ENCODE measurements at regions not wholly inside any gene's neighbourhood (a gene's known extent, or its start where the extent isn't known, plus 50 kb on each side); places are given as distances from the start of the nearest gene placed in this dataset.

DNA sequence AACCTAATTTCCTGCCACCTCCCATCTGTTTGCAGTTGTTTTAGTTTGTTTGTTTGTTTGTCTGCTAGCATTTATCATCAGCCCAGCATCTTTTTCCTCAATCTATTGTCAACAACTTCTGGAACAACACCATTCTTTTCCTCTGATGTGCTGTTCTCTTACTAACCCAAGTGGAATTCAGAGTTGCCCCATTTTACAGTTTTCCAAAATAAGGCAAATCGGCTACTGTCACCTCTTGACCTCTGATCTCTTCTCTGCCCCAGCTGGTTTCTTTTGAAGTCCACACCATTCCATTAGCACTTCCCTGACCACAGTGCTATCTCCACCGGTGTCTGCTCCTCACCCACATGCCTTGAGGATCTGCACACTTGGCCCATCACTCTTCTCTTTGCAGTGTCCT lies 102.4 kb downstream of the EFNB2 start:
- no peak for DNase-seq

DNA sequence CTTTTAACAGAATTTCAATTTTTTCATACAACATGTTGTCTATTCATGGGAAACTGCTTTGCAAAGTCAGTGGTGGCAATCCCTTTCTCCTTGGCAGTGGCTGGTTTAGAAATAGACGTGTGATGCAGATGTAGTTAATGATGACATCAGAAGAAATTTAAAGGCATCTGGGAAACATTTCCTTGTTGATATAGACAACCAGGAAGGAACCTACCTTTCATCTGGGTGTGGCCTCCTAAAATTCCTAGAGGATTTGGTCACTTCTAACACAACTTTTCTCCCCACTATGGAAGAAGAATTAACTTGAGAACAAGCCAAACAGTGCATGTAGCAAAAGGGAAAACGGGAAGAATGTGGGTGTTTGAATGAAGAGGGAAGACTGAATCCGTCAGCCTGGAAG lies 102.8 kb downstream of the EFNB2 start:
- DNase-seq, result no peak

DNA sequence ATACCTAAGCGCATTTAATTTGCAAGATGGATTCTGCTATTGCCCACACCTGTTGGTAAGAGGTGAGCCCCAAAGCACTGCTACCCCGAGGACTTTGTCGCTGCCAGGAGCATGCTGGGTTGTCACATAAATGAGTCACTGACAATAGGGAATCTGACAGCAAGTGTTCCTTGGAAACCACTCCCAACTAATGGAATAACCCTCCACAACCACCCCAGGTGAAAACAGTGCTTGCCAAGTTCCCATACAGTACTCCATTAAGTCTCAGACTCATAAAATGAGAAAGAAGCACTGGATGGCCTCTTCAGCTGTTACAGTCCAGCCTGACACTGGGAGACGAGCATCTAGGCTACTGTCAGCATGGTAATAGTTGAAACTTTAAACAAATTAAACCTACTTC lies 108.6 kb downstream of the EFNB2 start:
- no peak for DNase-seq

DNA sequence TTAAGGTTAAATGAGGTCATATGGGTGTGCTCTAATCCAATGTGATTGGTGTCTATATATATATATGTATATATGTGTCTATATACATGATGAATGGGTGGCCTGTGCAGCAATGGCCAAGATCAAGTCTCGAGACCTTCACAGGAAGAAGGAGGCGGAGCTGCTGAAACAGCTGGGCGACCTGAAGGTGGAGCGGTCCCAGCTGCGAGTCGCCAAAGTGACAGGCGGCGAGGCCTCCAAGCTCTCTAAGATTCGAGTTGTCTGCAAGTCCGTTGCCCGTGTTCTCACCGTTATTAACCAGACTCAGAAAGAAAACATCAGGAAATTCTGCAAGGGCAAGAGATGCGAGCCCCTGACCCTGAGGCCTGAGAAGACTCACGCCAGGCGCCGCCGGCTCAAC lies 109.8 kb downstream of the EFNB2 start:
- DNase-seq, result no peak

DNA sequence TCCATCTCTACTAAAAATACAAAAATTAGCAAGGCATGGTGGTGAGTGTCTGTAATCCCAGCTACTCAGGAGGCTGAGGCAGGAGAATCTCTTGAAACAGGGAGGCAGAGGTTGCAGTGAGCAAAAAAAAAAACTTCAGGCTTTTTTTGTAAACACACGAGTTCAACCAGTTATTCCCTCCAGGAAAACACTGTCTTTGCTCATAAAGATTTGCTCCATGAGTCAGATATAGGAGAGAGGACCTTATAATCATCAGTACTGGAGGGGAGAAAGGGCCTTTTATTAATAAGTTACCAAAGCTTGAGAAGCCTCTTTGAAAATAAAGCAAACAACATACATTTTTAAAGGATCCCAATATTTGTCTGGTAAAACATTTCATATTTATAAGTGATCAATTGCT lies 110.7 kb downstream of the EFNB2 start:
- DNase-seq, result no peak

DNA sequence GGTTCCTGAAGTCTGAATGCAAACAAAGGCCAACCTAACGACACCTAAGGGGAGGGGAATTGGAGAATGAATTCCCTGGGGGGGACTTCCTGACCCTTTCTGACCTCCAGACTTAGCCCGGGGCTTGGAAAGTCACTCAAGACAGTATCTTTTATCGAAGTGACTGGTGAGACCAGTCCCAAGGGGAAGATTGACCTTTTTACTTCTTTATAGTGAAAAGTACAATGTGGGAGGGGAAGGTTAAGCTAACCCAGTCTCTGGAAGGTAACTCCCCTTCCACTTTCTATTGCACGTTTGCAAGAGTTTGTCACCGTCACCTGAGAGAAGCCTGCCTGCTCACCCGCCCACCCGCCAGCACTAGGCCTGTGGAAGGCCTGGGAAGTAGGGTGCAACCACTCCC lies 111.9 kb downstream of the EFNB2 start:
- no peak for DNase-seq

DNA sequence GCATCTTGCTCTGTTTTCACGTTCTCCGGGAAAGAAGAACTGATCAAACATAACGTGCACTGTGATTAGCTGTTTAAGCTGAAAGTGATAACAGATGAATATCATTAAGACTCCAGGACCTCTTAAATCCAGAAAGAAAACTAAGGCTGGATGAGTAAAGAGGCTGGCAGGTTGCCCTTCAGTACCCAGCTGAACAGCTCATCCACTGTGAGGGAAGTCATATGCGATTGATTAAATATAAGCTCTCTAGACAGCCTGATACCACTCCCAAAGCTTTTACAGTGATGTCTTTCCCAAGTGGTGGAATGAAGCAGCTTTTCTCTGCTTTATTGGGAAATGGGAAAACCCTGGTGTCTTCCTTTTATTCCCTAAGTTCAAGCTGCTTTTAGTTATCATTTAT lies 116.9 kb downstream of the EFNB2 start:
- DNase-seq, result no peak

DNA sequence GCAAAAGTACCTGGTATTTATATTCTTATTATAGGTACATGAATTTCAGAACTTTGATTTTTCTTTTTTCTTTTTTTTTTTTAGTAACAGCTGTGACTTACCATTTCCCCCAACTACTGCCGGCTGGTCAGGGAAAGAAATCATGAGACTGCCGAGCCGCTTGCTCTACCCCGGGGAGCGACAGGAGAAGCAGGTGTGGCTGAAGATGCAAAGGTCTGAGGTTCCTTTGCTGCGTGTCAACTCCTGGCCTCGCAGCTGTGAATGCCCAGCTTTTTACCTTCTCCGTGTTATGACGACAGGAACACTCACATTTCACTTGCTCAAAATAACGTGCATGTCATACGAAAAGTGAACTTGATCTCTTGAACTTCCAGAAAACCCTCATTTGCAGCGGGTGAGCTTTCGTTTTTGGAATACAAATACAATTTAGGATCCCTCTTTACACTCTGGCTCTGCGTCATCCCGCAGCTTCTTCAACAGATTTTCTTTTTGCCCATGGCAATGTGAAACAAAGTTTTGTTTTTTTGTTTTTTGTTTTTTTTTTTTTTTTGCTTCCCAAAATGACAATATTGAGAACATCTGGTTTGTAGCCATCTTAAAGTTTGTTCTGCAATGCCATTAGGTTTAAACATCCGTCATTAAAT lies 117.9 kb downstream of the EFNB2 start:
- DNase-seq, result no peak

DNA sequence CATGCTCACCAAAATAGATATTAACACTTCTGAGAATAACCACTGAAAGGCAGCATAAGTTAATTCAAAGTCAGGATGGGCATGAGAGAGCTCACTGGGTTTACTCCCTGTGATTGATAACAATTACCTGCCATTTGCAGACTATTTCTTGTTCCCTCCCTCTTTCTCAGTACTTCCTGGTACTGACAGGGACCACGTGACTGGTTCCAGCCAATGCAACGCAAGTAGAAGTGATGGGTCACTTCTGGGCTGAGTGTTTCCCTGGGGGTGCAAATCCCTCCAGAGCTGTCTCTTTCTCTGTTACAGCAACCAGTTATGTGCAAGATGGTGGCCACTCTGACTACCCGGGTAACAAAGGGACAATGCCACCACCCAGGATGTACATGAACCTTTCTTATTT lies 118.8 kb downstream of the EFNB2 start:
- DNase-seq, result no peak

DNA sequence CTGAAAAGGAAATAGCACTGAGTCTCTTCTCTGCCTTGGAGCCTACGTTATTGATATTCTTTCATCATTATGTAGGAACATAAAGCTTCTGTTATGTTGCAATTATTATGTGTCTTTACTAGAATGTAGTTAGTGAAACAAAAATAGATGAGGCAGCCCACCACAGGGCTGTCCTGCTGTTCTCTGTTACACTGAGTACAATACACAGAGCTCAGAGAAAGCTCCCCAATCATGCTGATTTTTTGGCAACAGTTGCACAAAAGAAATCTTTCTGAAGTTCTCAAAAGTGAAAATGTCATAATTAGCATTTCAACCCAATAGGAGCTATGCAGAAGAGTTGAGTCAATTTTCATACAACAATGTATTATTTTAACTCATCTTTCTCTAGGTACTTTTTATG lies 119.5 kb downstream of the EFNB2 start:
- no peak for DNase-seq

DNA sequence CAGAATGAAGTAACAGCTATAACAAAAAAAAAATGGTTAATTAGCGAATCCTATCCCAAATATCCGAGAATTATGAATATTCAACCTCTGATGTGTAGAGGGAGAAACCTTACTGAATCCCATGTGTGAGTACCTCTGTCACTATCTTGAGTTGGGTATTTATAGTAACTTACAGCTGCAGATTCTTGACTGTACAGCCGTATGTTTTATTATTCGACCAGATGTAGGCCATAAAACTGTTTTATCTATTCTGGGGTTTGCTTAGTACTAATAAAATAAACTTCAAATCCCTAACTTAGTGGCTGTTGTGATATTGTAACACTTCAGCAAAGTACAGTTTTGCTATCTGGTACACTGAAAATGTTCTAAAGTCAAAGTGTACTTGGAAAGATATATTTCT lies 120.0 kb downstream of the EFNB2 start:
- DNase-seq, result no peak

DNA sequence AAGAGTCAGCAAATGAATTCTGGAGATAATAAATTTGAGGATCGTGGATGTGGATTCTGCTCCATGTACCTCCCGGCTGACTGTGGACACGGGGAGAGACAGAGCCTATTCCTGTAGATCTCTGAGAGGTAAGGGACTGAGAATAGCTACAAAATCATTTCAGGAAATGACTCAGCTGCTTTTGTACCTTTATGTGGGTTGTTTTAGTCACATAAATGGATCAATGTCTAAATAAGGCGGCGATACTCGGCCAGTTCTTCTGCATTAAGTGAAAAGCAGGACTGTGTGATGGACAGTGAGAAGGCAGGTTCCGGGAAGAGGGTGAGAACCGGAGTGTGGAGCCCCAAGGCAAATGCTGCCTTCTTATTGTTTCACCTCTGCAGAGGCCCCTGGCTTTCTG lies 128.1 kb downstream of the EFNB2 start:
- DNase-seq, result no peak

DNA sequence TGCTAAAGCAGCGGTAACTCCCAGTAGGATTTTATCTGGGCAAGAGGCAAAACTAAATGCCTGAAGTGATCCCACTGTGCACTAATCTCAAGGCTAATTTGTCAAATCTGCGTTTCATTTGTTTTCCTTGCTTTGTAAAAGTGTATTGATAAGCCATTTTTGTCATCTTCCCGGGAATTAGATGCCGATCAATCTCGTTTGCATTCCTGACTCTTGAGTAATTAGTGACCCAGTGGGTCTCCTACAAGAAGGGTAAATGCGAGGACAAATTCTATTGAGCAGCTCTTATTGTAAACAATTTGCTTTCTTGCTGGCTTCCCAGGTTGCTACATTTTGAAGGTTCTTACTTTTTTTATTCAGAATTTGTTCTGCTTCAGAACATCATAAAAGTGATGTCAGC lies 129.7 kb downstream of the EFNB2 start:
- no peak for DNase-seq

DNA sequence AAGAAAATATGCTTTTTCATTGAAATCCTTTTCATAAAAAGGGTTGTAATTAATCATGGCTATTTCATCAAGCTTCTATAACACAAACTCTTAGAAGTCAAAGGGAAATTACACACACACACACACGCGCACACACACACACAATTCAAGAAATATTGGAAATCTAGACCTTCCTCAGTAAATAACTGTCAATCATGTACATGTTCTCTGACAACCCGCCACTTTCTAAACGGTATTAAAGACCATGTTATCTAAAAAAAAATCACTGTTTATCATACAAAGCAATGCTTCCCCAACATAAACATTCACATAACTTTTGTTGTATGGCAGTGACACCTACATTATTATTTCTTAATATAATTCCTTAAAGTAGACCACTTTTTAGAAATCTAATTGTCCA lies 132.2 kb downstream of the EFNB2 start:
- DNase-seq, result no peak

DNA sequence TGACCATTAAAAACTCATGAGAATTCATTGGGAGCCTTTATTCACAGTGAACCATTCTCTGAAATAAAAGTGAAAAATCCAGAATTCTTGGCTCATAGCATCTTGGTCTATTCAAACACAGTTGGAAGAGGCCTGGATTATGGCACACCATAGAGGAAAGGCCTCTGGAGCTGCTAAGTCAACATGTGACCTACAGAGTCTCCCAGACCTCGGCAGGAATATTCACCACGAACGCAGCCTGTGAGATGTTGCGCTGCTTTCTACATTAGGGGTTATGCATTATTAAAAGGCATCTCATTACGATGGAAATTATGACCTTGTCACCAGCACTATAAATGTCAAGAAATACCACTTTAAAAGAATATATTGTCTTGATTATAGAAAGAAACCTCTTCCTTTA lies 132.6 kb downstream of the EFNB2 start:
- no peak for DNase-seq

DNA sequence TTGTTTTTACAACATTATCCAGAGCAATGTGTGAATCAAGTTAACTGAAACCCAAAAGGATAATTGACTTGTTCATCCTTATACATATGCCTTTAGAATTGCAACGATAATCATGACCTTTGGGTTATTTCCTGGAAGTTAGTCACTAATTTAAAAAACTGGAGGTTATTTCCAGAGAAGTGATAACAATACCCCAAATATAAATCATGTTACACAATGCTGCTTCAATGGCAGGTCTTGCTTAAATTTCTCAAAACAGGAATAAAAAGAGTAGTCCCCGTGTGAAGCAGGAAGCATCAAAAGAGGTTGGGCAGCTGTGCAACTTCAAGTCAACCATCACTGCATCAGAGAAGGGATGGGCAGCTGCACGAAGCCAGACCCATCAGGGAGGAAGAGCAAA lies 134.4 kb downstream of the EFNB2 start:
- DNase-seq, result no peak

DNA sequence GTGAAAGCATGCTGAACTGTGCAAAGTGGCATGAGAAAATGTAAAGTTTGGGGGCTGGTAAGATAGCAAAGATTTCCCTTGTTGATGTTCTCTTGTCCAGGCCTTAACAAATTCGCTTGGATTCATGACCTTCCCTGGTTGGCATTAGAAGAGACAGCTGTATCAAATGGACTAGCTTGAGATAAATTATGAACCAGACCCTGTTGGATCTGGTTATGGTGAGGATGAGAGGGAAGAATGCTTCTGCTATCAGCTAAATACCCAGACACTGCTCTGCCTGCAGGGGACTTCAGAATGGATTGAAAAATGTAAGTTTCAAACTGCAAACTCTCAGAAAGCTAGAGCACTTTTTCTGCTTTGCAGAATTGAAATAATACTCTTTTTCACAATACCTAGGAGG lies 135.2 kb downstream of the EFNB2 start:
- no peak for DNase-seq

DNA sequence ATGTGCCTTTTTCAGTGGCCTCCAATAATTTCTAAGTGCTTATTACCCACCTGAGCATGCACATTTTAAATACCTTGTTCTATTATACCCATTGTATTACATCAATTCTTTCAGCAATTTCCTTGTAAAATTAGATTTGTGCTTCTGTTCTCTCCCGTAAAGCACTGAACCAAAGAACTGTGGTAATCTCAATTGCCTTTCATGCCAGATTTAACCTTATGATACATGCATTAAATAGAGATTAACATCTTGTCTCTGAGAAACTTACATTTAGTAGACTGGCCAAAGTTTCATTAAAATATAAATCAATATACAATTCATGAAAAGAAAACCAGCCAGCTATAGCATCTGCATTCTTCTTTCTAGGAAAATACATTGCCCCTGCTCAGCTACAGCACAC lies 137.2 kb downstream of the EFNB2 start:
- no peak for DNase-seq

DNA sequence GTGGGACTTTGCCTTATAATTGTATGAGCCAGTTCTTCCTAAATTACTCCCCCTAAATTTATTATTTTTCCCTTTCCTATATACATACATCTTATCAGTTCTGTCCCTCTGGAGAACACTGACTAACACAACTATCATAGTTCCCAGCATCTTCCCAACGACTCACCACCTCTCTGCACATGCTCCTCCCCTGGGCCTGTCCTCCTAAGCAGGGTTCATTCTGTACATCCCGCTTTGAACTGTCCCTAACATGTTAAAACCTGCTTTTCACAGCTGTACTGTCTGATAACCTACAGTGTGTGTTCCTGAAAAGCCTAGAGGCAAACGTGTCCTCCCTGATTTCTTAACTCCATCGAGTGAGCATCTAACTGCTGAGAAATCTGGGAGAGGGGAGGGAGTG lies 141.7 kb downstream of the EFNB2 start:
- DNase-seq, result no peak

DNA sequence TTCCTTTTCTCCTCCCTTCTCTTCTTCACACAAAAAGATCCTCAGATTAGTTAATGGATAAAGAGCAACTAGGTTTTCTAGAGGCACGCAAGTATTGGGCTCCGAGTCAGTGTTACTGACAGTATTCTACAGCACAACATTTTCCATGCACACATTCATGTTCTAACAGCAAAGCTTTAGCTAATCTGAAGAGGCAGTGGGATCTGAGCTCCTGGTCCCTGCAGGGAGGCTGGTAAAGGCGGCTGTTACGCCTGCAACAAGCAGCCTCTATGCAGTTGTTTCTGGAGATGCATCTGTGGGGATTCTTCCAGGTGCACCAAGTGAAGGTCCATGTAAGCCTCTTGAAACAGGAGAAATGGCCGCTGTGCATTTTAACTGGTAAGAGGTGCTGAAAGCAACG lies 143.8 kb downstream of the EFNB2 start:
- DNase-seq, result no peak

DNA sequence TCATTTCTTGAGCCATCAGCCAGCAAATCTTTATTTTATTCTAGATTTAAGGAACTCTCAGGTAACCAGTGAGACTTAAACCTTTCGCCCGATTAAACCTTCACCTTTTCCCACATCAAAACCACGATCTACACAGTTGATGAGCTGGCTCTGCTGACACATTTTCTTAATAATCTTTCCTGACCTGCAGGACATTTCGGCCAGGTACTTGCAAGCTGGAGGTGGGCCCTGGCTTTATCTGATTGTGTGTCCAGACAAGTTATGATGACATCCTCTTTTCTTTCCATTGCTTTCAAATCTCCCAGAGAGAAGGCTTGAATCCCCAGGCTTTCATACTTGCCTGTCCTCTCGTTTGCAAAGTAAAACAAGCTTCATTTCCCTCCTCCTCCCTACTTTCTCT lies 144.2 kb downstream of the EFNB2 start:
- DNase-seq, result no peak

DNA sequence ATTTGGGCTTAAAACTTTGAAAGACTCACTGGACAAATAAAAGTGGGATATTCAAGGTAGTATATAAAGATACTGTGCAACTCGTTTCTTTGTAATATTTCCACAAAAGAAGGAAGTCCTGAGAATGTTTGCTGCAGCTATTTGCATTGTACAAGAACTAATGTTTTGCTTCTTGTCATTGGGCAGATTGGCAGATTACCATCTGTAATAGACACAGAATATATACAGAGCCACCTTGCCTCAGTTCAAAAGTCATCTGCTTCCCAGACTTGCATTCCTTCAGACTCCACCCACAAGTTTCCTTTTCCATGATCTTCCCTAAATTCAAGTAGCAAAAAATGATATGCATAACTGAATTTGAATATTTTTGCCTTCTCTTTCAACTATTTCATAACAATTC lies 145.1 kb downstream of the EFNB2 start:
- no peak for DNase-seq

DNA sequence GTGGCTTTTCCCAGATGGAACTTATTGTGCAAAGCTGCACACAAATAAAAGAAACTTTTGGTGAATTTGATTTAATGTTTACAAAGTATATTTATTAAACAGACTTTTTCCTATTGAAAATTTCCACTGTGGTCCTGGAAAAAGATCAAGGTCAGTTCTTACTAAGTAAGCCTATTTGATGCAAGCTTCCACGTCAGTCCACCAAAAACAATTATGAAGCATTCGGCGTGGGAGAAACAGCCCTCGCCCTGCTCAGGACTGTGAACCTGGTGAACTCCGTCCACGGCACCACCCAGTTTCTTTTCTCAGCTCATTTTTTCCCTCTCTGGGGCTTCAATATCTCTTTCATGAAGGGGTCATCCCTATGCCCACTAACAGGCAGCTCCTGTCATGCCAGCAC lies 149.8 kb downstream of the EFNB2 start:
- DNase-seq, result no peak

DNA sequence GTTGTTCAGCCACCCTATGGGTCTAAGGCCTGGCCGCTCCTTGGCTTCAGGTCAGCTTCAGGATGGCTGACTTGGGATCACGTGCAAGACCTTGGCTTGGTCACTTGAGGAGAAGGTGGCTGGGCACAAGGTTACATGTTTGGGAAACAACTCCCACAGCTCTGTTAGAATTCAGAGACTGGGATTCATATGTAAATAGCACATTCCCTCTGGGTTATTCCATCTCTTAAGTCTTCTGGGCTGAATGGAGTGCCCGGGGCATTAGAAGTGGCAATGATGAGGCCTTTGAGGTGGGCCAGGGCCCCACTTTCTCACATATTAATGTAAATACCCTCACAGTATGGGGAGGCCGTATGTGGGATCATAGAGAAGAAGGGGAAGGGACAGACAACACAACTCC lies 150.9 kb downstream of the EFNB2 start:
- DNase-seq, result no peak

DNA sequence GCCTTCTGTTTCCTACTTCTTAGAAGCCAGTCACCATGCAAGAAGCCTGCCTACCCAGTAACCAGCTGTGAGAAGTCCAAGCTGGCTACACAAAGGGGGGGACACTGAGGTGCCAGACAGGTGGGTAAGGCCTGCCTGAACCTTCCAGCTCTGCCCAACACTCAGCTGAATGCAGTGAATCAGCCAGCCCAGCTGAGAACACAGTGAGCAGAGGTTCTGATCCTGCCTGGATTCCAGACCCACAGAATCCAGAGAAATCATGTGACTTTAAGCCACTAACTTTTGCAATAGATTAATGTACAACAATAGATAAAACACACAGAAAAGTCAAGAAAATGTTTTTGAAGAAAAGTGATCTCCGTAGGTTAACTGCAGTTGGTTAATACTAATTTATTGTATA lies 151.7 kb downstream of the EFNB2 start:
- no peak for DNase-seq

DNA sequence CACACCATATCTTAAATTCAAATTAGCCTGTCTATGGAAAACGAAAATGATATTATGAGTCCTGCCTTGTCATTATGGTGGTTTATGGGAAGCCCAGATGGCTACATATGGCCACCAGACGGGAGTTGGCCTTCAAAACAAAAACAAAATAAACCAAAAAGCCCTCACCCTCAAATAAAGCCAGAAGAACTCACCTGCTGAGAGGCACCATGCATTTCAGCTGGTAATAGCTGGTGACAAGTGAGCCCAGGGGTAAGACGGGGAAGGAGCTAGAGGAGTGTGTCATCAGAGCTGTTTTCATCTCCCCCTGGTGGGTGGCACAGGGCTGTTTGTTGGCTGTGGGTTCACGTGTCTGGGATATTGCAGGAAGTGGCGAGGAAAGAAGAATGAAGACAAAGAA lies 152.9 kb downstream of the EFNB2 start:
- no peak for DNase-seq

Data from activated naive CD4-positive, alpha-beta T cell treated with Interleukin-2 at 50 U/mL for 16 hours (primary cell).